ENCODE measurements at regions not wholly inside any gene's neighbourhood (a gene's known extent, or its start where the extent isn't known, plus 50 kb on each side); places are given as distances from the start of the nearest gene placed in this dataset.

DNA sequence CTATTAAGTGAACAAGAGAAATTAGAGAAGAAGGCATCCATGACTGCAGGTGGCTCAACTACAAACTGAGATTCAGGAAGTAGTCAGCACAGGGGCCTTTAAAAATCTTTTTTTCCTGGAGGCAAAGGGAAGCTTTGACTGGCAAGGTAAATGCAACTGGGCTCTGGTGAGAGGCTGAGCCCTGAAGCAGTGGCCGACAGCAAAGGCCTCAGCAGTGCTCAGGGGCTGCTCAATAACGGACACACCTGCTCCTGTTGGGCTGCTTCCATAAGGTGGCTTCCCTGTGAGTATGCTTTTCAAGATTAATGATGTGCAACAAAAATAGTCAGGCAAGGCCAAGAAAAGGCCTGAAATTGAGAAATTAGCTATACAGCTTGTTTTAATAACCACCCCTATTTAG lies 134.2 kb upstream of the RGMB start:
- no peak for DNase-seq

DNA sequence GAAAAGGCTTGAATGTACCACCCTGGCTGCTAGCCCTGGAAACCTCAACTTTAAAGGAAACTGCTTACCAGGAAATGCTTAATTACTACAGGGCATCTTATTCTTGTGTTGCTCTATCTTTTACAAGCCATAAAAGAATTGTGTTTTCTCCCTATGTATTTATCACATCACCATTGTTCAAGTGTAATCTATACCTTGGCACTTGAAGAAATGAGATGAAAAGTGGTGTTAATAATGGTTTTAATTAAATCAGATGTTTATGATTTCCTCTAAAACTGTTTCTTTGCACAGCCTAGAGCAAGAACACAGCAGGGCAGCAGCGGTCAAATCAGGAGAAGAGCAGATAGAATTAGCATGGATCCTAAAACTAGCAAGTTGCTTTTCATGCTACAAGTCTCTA lies 131.8 kb upstream of the RGMB start:
- DNase-seq: no peak

DNA sequence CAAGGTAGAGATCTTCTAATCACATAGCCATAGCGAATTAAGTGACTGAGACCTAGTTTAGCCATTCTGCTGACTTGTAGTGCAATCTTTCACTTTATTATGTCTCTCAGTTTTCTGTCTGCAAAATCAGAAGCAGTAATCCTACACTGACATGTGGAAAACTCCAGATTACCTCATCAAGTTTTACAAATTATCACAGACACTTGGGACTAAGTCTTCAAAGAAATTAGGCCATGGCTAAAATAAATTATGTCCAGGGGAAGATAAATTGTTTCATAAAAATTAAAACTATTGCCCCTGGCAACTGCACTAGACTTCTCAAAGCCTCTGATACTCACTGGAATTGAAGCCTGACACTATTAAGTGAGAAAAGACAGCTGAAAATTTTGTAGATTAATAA lies 129.9 kb upstream of the RGMB start:
- no peak for DNase-seq

GRCh38 chr5:98651715-98652114 lies 121.7 kb upstream of the RGMB start:
- no peak for DNase-seq

DNA sequence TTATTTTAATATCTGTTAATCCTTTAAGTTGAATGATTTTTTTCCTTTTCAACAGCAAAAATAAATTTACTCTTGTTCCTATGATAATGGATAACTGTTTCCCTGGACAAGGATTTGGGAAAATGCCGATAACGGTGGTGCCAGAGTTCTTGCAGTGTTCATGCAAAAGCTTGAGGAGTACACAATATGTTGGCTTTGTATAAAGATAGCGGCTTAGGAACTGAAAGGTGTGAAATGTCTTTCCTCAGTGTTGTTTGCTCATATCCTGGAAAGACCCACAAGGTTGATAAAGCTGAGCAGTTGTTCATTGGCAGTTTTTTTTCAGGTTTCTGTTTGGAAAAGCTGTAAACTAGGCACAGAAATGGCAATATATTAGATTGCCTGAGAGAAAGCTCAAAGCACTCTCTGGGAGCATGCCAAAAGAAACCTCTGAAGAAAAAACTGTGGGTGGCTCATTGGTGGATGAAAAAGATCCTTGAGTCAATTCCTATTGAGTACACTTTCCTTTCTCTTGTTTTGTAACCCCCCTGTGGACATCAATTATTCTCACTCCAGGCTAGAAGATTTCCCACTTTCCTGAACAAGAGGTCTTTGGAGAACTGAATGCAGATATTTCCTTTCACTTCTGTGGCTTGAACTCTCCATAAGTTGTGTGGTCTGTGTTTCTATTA lies 117.2 kb upstream of the RGMB start:
- no peak for DNase-seq

DNA sequence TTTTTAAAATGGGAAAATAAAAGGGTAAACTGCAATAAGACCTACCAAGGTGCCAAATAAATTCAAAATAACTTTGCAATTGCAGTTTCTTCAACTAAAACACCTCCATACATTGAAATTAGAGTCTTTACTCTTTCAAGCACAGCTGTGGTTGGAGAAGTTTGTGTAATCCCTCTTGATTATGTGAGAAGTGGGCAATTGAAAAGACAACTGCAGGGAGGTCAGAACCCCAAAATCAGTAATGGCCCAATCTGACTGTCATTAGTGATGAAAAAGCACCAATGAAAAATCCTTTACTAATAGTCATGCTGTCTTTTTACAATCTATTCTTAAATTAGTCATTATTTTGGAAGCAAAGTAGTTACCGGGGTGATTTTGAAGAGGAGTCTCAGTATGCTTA lies 116.7 kb upstream of the RGMB start:
- DNase-seq: no peak

DNA sequence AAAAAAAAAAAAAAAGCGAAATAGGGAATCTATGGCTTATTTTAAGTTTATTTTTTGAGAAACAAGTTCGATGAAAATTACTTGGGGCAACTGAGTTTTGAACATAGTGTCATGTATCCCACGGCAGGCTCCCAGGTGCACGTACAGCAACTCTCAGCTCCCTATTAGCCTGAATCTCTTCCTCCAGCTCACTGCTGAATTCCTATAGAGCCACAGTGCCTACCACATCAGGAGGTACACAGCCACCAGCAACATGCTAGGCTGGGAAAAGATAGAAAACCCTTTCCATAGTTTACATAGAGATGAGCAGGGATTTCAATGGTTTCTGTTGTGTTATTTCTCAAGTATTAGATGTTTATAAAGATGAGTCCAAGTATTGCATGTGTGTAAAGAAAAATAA lies 115.9 kb upstream of the RGMB start:
- DNase-seq: no peak

GRCh38 chr5:98663521-98663920 lies 109.9 kb upstream of the RGMB start:
- no peak for DNase-seq

DNA sequence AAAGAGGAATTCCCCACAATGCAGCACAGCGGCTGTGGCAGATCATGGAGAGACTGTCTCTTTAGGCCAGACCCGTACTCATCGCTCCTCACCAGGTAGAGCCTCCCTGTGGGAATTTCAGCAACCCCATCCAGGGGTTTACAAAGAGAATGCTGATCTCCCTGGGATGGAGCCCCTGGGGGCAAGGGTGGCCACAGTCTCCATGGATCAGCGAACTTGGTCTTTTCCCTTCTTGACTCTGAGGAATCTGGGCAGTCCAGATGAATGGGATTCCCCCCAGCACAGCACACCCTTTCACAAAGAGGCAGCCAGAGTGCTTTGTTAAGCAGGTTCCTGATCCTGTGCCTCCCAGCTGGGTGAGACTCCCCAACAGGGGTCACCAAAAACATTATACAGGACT lies 108.7 kb upstream of the RGMB start:
- no peak for DNase-seq

DNA sequence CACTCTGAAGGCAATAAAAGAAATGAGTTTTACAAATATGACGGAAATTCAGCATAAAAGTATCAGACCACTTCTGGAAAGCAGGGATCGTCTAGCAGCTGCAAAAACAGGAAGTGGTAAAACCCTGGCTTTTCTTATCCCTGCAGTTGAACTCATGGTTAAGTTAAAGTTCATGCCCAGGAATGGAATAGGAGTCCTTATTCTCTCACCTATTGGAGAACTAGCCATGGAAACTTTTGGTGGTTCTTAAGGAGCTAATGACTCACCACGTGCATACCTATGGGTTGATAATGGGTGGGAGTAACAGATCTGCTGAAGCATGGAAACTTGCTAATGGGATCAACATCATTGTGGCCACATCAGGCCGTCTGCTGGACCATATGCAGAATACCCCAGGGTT lies 93.5 kb upstream of the RGMB start:
- no peak for DNase-seq

GRCh38 chr5:98690002-98690401 lies 83.5 kb upstream of the RGMB start:
- DNase-seq: no peak

DNA sequence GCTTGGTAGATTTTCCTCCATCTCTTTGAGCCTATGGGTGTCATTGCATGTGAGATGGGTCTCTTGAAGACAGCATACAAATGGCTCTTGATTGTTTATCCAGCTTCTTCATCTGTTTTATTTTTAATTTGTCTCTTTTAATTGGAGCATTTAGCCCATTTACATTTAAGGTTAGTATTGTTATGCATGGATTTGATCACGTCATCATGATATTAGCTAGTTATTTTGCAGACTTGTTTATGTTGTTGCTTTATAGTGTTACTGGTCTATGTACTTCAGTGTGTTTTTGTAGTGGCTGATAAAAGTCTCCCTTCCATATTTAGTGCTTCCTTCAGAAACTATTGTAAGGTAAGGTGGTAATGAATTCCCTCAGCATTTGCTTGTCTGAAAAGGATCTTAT lies 78.6 kb upstream of the RGMB start:
- DNase-seq: no peak

DNA sequence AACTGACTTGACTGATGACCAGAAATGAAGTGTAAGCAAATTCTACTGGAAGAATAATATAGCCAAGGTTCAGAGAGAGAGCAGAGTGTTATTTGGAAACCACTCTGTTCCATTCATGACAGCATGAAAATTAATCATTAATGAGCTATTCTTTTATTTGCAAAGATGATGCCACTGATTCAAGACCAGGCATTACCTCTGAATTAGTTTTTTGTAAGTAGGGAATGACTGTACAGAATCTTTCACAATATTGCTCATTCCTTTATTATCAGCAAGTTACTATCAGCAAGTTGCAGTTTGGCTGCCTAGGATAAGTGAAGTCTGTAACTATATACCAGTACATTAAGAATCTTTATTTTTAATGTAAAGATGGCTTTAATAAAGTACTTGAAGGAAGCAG lies 75.1 kb upstream of the RGMB start:
- no peak for DNase-seq

GRCh38 chr5:98700730-98701129 lies 72.7 kb upstream of the RGMB start:
- no peak for DNase-seq

- DNase-seq: no peak
Measured at GRCh38 chr5:98705841-98706240, 67.6 kb upstream of the RGMB start.

DNA sequence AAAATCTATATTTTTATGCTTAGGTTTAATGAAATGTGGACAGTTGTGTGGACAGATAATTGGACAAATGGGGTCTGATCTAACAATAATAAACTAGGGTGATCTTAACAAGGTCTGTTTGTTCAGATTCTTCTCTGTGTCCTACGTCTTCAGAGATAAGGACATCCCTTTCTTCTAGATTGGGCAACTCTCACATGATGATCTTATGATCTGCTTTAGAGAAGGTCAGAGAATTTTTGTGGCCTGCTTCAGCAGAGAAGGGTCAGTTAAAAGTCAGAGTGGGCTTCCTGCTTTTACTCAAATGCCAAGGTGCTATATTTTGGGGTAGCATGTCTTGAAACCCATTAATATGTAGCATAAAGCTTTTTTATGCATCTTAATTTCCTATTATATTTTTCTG lies 63.8 kb upstream of the RGMB start:
- no peak for DNase-seq

DNA sequence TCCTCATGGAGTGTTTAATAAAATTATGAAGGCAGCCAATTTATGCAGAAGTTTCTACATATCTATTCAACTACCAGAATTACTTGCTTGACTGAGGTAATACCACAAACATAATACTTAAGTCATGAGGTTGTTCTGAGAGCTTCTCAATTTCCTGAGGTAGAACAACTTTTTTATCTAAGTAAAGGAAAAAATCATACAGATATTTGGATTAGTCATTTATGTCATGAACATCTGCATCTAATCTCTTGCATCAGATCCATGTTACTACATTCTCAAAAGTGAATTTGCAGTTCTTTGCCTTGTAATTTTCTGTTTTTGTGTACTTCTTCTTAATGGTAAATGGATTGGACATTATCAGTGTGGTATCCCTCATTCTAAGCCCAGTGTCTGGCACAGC lies 60.4 kb upstream of the RGMB start:
- no peak for DNase-seq

DNA sequence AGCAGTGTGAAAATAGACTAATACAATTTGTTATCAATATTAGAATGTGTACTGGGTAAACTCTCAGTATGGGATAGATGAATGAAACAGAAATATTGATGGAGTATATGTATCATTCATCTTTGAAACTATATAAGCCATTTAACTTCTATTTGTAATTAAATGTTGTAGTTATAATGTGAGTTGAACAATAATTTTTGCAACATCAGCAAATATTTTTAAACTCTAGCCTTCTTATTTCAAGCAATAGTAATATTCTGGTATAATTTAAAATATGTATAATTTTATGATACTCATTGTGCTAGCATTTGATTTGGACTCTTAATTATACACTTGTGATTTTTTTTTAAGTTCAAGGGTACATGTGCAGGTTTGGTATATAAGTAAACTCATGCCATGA lies 59.6 kb upstream of the RGMB start:
- DNase-seq: no peak

DNA sequence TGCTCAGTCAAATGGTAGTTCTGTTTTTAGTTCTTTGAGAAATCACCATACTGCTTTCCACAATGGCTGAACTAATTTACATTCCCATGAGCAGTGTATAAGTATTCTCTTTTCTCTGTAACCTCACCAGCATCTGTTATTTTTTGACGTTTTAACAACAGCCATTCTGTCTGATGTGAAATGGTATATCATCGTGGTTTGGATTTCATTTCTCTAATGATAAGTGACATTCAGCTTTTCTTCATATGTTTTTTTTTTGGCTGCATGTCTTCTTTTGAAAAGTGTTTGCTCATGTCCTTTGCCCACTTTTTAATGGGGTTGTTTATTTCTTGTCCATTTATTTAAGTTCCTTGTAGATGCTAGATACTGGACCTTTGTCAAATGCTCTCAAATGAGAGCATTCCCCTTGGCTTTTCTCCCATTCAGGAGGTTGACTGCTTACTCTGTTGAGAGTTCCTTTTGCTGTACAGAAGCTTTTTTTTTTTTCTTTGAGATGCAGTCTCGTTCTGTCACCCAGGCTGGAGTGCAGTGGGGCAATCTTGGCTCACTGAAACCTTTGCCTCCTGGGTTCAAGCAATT lies 58.7 kb upstream of the RGMB start:
- DNase-seq: no peak

DNA sequence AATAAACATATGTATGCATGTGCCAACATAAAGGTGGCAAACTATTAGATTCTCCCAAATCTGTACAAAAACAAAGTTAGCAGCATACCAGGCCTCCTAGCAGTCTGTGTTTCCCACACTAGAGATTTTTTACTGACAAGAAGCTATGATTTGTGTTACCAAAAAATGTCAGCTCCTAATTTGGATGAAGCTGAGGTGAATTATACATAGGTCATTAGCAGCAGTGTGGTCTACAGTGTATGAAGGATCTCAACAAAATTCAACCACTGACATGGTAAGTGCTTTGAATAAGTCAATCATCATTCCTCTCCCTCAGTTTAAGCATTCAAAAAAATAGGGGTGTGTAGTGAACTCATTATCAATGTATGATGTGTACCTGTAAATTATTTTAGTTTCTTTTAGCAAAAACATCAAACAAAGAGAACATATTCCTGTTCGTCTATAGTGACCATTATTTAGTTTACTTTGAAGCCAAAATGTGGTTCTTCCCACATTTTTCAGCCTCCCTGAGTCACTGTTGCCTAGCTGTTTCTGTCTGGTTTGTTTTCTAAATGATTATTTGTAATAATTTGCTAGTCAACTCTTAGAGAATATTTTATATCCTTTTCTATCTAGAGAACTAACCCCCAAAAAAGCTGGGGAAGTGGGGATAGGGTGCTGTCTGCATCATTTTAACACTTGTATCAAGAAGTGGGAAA lies 52.1 kb upstream of the RGMB start:
- DNase-seq: no peak

DNA sequence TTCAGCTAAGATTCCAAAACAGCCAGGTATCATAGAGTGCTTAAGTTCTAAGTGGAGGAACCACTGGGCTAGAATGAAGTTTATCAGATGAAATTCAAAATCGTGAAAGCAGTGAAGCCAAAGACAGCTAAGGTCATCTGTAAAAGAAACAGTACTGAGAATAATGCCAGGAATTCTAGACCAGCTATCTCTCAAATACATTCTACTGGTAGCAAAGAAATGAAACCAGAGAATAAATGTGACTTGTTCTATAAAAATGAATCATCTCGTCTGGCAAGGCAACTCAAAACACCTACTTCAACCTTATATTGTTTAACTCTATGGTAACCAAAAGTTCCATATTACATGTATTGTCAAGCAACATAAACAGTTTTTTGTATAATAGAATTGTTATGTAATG lies 51.3 kb upstream of the RGMB start:
- no peak for DNase-seq

DNA sequence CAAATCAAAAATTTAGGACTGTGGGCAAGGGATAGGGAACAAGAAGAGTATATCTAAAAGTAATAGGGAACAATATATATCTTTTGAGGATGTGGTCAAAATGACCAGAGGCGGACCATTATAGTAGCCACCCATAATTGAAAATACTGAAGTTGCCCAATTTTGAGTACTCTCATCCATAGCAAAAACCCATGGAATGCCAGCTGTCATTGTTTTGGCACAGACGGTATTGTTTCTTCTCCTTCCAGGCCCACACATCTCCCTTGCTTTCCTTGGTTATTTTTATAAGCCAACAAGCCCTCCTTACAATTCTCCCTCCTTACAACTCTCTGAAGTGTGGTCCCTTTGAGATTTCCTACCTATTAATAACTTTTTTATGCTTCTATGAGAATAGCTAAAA lies 50.4 kb upstream of the RGMB start:
- DNase-seq: no peak
